ENCODE measurements at regions not wholly inside any gene's neighbourhood (a gene's known extent, or its start where the extent isn't known, plus 50 kb on each side); places are given as distances from the start of the nearest gene placed in this dataset.

GRCh38 chr5:58113172-58113571 is 346.7 kb downstream of the PLK2 start:
- DNase-seq (ENCODE audit: low read depth in 3 of 3) = no peak

- no peak for DNase-seq (ENCODE audit: low read depth in 3 of 3)
Observed at GRCh38 chr5:58108511-58108910, 351.4 kb downstream of the PLK2 start.

- no peak for DNase-seq (ENCODE audit: low read depth in 3 of 3)
Observed at GRCh38 chr5:58107704-58108103, 352.2 kb downstream of the PLK2 start.

GRCh38 chr5:58106754-58107410 is 353.0 kb downstream of the PLK2 start:
- no peak for DNase-seq (ENCODE audit: low read depth in 3 of 3)

- DNase-seq (ENCODE audit: low read depth in 3 of 3) = no peak
Observed at GRCh38 chr5:58105836-58106235, 354.1 kb downstream of the PLK2 start.

- DNase-seq (ENCODE audit: low read depth in 3 of 3) = no peak
Observed at GRCh38 chr5:58099257-58099656, 360.6 kb downstream of the PLK2 start.

- DNase-seq (ENCODE audit: low read depth in 3 of 3) = no peak
Observed at GRCh38 chr5:58094031-58094430, 365.9 kb downstream of the PLK2 start.

- no peak for DNase-seq (ENCODE audit: low read depth in 3 of 3)
Observed at GRCh38 chr5:58090704-58091103, 369.2 kb downstream of the PLK2 start.

GRCh38 chr5:58088941-58089340 is 370.9 kb downstream of the PLK2 start:
- no peak for DNase-seq (ENCODE audit: low read depth in 3 of 3)

- DNase-seq (ENCODE audit: low read depth in 3 of 3) = no peak
Observed at GRCh38 chr5:58087905-58088304, 372.0 kb downstream of the PLK2 start.

GRCh38 chr5:58087123-58087522 is 372.8 kb downstream of the PLK2 start:
- no peak for DNase-seq (ENCODE audit: low read depth in 3 of 3)

- no peak for DNase-seq (ENCODE audit: low read depth in 3 of 3)
Observed at GRCh38 chr5:58085800-58086199, 374.1 kb downstream of the PLK2 start.

GRCh38 chr5:58081435-58081834 is 378.5 kb downstream of the PLK2 start:
- no peak for DNase-seq (ENCODE audit: low read depth in 3 of 3)

GRCh38 chr5:58080573-58080972 is 379.3 kb downstream of the PLK2 start:
- DNase-seq (ENCODE audit: low read depth in 3 of 3) = no peak

- no peak for DNase-seq (ENCODE audit: low read depth in 3 of 3)
Observed at GRCh38 chr5:58077966-58078365, 381.9 kb downstream of the PLK2 start.

- no peak for DNase-seq (ENCODE audit: low read depth in 3 of 3)
Observed at GRCh38 chr5:58077416-58077815, 382.5 kb downstream of the PLK2 start.

- DNase-seq (ENCODE audit: low read depth in 3 of 3) = no peak
Observed at GRCh38 chr5:58076483-58077257, 383.2 kb downstream of the PLK2 start.

GRCh38 chr5:58075907-58076306 is 384.0 kb downstream of the PLK2 start:
- no peak for DNase-seq (ENCODE audit: low read depth in 3 of 3)

GRCh38 chr5:58074717-58075116 is 385.2 kb downstream of the PLK2 start:
- no peak for DNase-seq (ENCODE audit: low read depth in 3 of 3)

- DNase-seq (ENCODE audit: low read depth in 3 of 3) = no peak
Observed at GRCh38 chr5:58074222-58074621, 385.7 kb downstream of the PLK2 start.

GRCh38 chr5:58073243-58073642 is 386.6 kb downstream of the PLK2 start:
- DNase-seq (ENCODE audit: low read depth in 3 of 3) = no peak

- DNase-seq (ENCODE audit: low read depth in 3 of 3) = no peak
Observed at GRCh38 chr5:58072300-58072965, 387.5 kb downstream of the PLK2 start.

GRCh38 chr5:58071566-58071965 is 388.3 kb downstream of the PLK2 start:
- DNase-seq (ENCODE audit: low read depth in 3 of 3) = no peak
